GM20000 (cell line): ENCODE measurements at regions not wholly inside any gene's neighbourhood (a gene's known extent, or its start where the extent isn't known, plus 50 kb on each side); places are given as distances from the start of the nearest gene placed in this dataset.
"Not testable (repeated sequence)": the region's sequence is repeated elsewhere in the genome, so short reads cannot be mapped to it uniquely, and the experiment has no call there.

Experiments
- DNase-seq: peaks from one replicate; pipeline ENCODE4 v3.0.0; 2012; ENCODE audit warnings: low spot score
- CTCF ChIP-seq: IDR thresholded peaks from 2 replicates; pipeline ENCODE4 v1.5.1; 2012; ENCODE audit warnings: mild to moderate bottlenecking, control low read depth; ENCODE audit errors: extremely low read depth, missing control alignments

GRCh38 chr4:150023489-150023888 lies 54.8 kb upstream of the DCLK2 start:
- no peak for DNase-seq
- no peak for TF ChIP-seq CTCF

- not testable (repeated sequence) for DNase-seq
Measured at GRCh38 chr4:150026987-150027386, 51.3 kb upstream of the DCLK2 start.
